ENCODE measurements at regions not wholly inside any gene's neighbourhood (a gene's known extent, or its start where the extent isn't known, plus 50 kb on each side); places are given as distances from the start of the nearest gene placed in this dataset.
"Not testable (repeated sequence)": the region's sequence is repeated elsewhere in the genome, so short reads cannot be mapped to it uniquely, and the experiment has no call there.

GRCh38 chr9:73095425-73095824 lies 56.2 kb upstream of the ANXA1 start:
- H3K4me1 ChIP-seq (ENCODE audit: insufficient read depth): no peaks in the 10 kb centered on the region
- no peak for DNase-seq (ENCODE audit: extremely low spot score)
- 97% methylated on average over 5 of the region's 5 CpGs for WGBS
- H3K27ac ChIP-seq (ENCODE audit: low read depth): no peak overlapping the region
- no peak overlapping the region for H3K4me3 ChIP-seq (ENCODE audit: low read depth, low read length)
- no peaks in the 10 kb centered on the region for H3K36me3 ChIP-seq (ENCODE audit: insufficient read depth)

DNA sequence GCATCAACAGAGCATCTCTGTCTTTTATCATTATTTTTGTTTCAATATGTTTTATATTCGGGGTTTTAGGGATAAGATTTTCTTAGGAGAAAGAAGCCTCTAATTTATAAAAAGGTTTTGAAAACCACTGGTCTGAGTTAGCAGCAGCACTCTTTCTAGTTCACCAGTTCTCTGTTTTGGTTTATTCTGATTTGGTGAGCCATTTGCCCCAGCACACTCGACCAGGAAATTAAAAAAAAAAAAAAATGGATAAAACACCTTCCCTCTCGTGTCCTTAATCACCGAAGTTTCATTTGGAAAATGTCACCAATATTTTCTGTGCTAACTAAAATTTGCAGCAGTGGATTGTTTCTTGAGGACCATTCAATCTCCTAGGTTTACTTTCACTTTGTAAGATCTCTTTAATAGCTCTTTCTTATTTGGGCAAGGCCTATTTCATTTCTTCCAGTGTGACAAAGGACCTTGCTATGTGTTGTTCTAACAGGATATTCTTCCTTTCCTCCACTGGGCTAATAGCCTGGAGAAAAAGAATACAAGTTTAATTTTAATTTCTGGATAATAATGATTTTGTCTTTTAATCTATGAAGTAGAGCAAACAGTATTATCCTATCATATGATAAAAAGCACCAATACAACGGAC lies 57.8 kb upstream of the ANXA1 start:
- 77% methylated on average over 5 of the region's 5 CpGs for WGBS
- Histone ChIP-seq H3K27ac (ENCODE audit: low read depth) (no peak overlapping the region), H3K4me1 (ENCODE audit: insufficient read depth) (no peaks in the 10 kb centered on the region), H3K36me3 (ENCODE audit: insufficient read depth) (no peaks in the 10 kb centered on the region), H3K4me3 (ENCODE audit: low read depth, low read length) (no peak overlapping the region)
- no peak for DNase-seq (ENCODE audit: extremely low spot score)

DNA sequence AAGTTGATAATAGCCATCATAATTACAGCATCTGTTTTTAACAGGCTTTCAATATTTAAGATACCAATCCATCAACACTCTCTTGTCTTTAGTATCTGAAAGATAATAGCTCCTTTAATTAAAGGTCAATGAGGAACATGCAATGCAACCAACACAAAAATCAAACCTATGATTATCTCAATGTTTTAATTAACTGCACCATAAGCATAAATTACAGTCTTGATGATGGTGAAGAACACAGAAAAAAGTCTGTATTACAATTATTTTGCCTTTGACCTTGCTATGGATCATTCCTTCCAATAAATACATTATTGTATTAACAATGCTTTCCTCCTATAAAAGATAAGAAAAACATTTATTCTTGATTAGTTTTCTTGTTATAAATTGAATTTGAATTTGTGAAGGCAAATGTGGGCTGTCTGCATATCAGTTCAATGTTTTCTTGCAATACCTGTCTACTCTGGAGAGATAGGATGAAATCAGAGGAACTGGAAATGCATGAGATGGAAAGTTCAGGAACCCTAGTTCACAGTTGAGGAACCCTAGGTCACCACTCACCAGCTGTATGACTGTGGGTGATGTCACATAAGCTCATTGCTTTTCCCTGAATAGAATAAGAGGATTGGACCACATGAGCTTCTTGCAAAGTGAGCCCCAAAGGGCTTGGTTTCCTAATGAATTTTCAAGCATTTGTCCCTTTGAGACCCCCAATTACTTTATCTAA lies 58.5 kb upstream of the ANXA1 start:
- H3K4me1 ChIP-seq (ENCODE audit: insufficient read depth): no peaks in the 10 kb centered on the region
- no peak overlapping the region for H3K4me3 ChIP-seq (ENCODE audit: low read depth, low read length)
- DNase-seq (ENCODE audit: extremely low spot score): no peak
- no peaks in the 10 kb centered on the region for H3K36me3 ChIP-seq (ENCODE audit: insufficient read depth)
- H3K27ac ChIP-seq (ENCODE audit: low read depth): no peak overlapping the region

DNA sequence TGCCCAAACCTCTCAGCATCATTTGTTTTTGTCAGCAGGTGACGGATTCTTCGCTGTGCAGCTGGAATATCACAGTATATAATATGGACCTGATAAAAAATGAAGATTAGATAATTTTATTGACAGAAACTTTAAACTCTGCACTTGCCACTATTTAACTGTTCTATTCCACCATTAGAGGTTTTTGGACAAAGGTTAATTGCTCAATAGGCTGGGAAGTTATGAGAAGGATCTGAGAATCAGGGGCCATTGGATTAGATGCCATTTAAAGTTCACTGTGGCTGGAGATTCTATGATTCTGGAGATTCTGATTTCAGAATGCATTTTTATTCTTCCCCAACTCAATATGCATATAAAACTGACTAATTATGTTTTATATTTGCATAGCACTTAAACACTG lies 59.8 kb upstream of the ANXA1 start:
- WGBS: 81% methylated on average over 2 of the region's 2 CpGs

GRCh38 chr9:73090214-73090613 lies 61.5 kb upstream of the ANXA1 start:
- H3K36me3 ChIP-seq (ENCODE audit: insufficient read depth): no peaks in the 10 kb centered on the region

More for the DNA sequence above, 59.8 kb upstream of the ANXA1 start:
- no peak for DNase-seq (ENCODE audit: extremely low spot score)
- Histone ChIP-seq H3K27ac (ENCODE audit: low read depth) (no peak overlapping the region), H3K4me3 (ENCODE audit: low read depth, low read length) (no peak overlapping the region), H3K4me1 (ENCODE audit: insufficient read depth) (no peaks in the 10 kb centered on the region), H3K36me3 (ENCODE audit: insufficient read depth) (no peaks in the 10 kb centered on the region)

GRCh38 chr9:73089304-73089985 lies 62.2 kb upstream of the ANXA1 start:
- DNase-seq (ENCODE audit: extremely low spot score): no peak
- H3K4me1 ChIP-seq (ENCODE audit: insufficient read depth): no peaks in the 10 kb centered on the region
- WGBS: 69% methylated on average over 3 of the region's 3 CpGs
- H3K27ac ChIP-seq (ENCODE audit: low read depth): no peak overlapping the region
- no peak overlapping the region for H3K4me3 ChIP-seq (ENCODE audit: low read depth, low read length)
- no peaks in the 10 kb centered on the region for H3K36me3 ChIP-seq (ENCODE audit: insufficient read depth)

More at GRCh38 chr9:73090214-73090613, 61.5 kb upstream of the ANXA1 start:
- WGBS: 77% methylated on average over 3 of the region's 3 CpGs
- Histone ChIP-seq H3K4me1 (ENCODE audit: insufficient read depth) (no peaks in the 10 kb centered on the region), H3K4me3 (ENCODE audit: low read depth, low read length) (no peak overlapping the region), H3K27ac (ENCODE audit: low read depth) (no peak overlapping the region)
- DNase-seq (ENCODE audit: extremely low spot score): no peak

DNA sequence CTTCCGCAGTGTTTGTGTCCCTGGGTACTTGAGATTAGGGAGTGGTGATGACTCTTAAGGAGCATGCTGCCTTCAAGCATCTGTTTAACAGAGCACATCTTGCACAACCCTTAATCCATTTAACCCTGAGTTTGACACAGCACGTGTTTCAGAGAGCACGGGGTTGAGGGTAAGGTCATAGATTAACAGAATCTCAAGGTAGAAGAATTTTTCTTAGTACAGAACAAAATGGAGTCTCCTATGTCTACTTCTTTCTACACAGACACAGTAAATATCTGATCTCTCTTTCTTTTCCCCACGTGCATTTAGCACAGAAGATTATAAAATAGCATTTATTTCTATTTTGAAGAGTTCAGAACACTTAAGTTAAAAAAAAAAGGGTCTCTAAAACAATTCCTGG lies 63.8 kb upstream of the ANXA1 start:
- not testable (repeated sequence) for DNase-seq (ENCODE audit: extremely low spot score); H3K36me3 ChIP-seq (ENCODE audit: insufficient read depth); H3K27ac ChIP-seq (ENCODE audit: low read depth); H3K4me1 ChIP-seq (ENCODE audit: insufficient read depth); H3K4me3 ChIP-seq (ENCODE audit: low read depth, low read length)
- 75% methylated on average over 3 of the region's 4 CpGs for WGBS

DNA sequence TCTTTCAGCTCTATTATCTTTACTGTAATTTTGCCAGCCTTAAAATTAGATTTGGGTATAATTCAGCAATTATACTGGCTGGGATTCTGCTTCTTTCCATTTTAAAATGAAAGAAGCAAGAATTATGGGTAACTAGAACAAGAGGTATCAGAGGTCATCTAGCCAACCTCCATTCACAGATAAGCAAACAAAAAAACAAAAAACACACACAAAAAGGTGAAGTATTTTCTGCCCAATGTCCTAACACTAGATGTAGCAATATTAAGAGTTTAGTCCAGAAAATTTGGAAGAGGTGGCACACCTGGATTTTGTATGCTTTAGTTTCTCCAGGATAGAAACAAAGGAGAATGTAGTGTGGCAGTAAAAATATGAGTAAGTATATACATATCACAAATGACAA lies 68.1 kb upstream of the ANXA1 start:
- Histone ChIP-seq H3K4me1 (ENCODE audit: insufficient read depth) (no peaks in the 10 kb centered on the region), H3K4me3 (ENCODE audit: low read depth, low read length) (no peak overlapping the region), H3K27ac (ENCODE audit: low read depth) (no peak overlapping the region), H3K36me3 (ENCODE audit: insufficient read depth) (no peaks in the 10 kb centered on the region)
- DNase-seq (ENCODE audit: extremely low spot score): no peak

- 86% methylated on average over 2 of the region's 2 CpGs for WGBS
- H3K4me1 ChIP-seq (ENCODE audit: insufficient read depth): no peaks in the 10 kb centered on the region
- no peaks in the 10 kb centered on the region for H3K36me3 ChIP-seq (ENCODE audit: insufficient read depth)
- DNase-seq (ENCODE audit: extremely low spot score): peak; percentile 59
- H3K27ac ChIP-seq (ENCODE audit: low read depth): no peak overlapping the region
- no peak overlapping the region for H3K4me3 ChIP-seq (ENCODE audit: low read depth, low read length)
Observed at GRCh38 chr9:73081979-73082657, 69.5 kb upstream of the ANXA1 start.

GRCh38 chr9:73080110-73080694 lies 71.5 kb upstream of the ANXA1 start:
- Histone ChIP-seq H3K4me1 (ENCODE audit: insufficient read depth) (no peaks in the 10 kb centered on the region), H3K4me3 (ENCODE audit: low read depth, low read length) (no peak overlapping the region), H3K36me3 (ENCODE audit: insufficient read depth) (no peaks in the 10 kb centered on the region), H3K27ac (ENCODE audit: low read depth) (no peak overlapping the region)
- 72% methylated on average over 3 of the region's 3 CpGs for WGBS
- DNase-seq (ENCODE audit: extremely low spot score): no peak

GRCh38 chr9:73079326-73079725 lies 72.3 kb upstream of the ANXA1 start:
- 90% methylated on average over 1 of the region's 1 CpG for WGBS
- no peaks in the 10 kb centered on the region for H3K4me1 ChIP-seq (ENCODE audit: insufficient read depth)

GRCh38 chr9:73077625-73078030 lies 74.0 kb upstream of the ANXA1 start:
- H3K27ac ChIP-seq (ENCODE audit: low read depth): no peak overlapping the region
- H3K4me3 ChIP-seq (ENCODE audit: low read depth, low read length): no peak overlapping the region
- H3K36me3 ChIP-seq (ENCODE audit: insufficient read depth): no peaks in the 10 kb centered on the region
- no peak for DNase-seq (ENCODE audit: extremely low spot score)
- H3K4me1 ChIP-seq (ENCODE audit: insufficient read depth): no peaks in the 10 kb centered on the region

More at GRCh38 chr9:73079326-73079725, 72.3 kb upstream of the ANXA1 start:
- DNase-seq (ENCODE audit: extremely low spot score): no peak
- no peak overlapping the region for H3K27ac ChIP-seq (ENCODE audit: low read depth)
- H3K4me3 ChIP-seq (ENCODE audit: low read depth, low read length): no peak overlapping the region
- H3K36me3 ChIP-seq (ENCODE audit: insufficient read depth): no peaks in the 10 kb centered on the region

GRCh38 chr9:73076970-73077369 lies 74.7 kb upstream of the ANXA1 start:
- H3K36me3 ChIP-seq (ENCODE audit: insufficient read depth): no peaks in the 10 kb centered on the region
- no peak overlapping the region for H3K27ac ChIP-seq (ENCODE audit: low read depth)
- H3K4me1 ChIP-seq (ENCODE audit: insufficient read depth): no peaks in the 10 kb centered on the region
- DNase-seq (ENCODE audit: extremely low spot score): no peak
- H3K4me3 ChIP-seq (ENCODE audit: low read depth, low read length): no peak overlapping the region

All from urinary bladder (tissue), 3 donors.